Uterus (tissue), 2 donors: ENCODE measurements at regions not wholly inside any gene's neighbourhood (a gene's known extent, or its start where the extent isn't known, plus 50 kb on each side); places are given as distances from the start of the nearest gene placed in this dataset.

ENCODE experiments used
- POLR2A ChIP-seq, 2 donors: fragments of 450-650 bp; IDR thresholded peaks; one replicate each; pipeline ENCODE4 v1.6.1; 2016; ENCODE audit warnings: antibody characterized with exemption in 2 of 2, mild to moderate bottlenecking in 1 of 2, moderate library complexity in 1 of 2
- TF ChIP-seq, protein P1 (sequence below), 4 experiments: fragments of 200-600 bp in 2 of 4; fragments of 450-650 bp in 2 of 4; sonication (generic) in 2 of 4; IDR thresholded peaks; one replicate each; pipeline ENCODE4 v1.5.1; 2016 to 2019; ENCODE audit warnings: antibody characterized with exemption in 4 of 4, mild to moderate bottlenecking in 2 of 4, moderate library complexity in 1 of 4

DNA sequence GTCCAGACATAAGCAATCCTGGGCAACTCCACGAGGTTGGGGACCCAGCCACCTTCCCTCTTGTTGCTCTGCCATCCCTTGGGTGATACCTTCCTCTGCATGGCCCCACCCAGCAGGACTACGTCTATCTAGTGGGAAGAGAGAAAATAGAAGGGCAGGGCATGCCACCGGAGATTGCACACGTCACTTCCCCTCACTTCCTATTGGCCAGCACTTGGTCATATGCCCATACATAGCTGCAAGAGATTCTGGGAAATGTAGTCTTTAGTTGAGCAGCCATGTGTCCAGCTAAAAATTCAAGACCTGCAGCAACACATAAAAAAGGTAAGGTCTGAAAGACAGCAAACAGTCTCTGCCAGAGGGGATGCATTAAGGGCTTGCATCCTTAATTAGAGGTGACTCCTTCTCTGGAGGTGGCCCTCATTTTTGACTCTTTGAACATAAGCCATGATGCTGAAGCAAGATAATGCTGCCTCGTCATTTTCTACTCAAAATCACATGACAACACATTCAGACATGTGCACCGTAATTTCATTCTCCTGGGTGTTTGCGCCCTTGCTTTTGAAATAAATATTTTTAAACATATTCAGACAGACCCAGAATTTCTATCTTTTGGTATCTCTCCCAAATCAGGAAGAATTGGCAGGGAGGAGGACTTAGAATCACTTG is 91.8 kb upstream of the PWP1 start:
- TF ChIP-seq, protein P1, sequence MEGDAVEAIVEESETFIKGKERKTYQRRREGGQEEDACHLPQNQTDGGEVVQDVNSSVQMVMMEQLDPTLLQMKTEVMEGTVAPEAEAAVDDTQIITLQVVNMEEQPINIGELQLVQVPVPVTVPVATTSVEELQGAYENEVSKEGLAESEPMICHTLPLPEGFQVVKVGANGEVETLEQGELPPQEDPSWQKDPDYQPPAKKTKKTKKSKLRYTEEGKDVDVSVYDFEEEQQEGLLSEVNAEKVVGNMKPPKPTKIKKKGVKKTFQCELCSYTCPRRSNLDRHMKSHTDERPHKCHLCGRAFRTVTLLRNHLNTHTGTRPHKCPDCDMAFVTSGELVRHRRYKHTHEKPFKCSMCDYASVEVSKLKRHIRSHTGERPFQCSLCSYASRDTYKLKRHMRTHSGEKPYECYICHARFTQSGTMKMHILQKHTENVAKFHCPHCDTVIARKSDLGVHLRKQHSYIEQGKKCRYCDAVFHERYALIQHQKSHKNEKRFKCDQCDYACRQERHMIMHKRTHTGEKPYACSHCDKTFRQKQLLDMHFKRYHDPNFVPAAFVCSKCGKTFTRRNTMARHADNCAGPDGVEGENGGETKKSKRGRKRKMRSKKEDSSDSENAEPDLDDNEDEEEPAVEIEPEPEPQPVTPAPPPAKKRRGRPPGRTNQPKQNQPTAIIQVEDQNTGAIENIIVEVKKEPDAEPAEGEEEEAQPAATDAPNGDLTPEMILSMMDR (IDR thresholded peaks at IDR 0.05), result no peak
- TF ChIP-seq POLR2A (IDR thresholded peaks at IDR 0.05), result no peak
